Stimulated activated CD8-positive, alpha-beta memory T cell treated with anti-CD3 and anti-CD28 coated beads, Interleukin-7, amount 100 ng/mL, for 24 hours (primary cell): ENCODE measurements at regions not wholly inside any gene's neighbourhood (a gene's known extent, or its start where the extent isn't known, plus 50 kb on each side); places are given as distances from the start of the nearest gene placed in this dataset.

Source experiments
- DNase-seq: peaks from one replicate; pipeline ENCODE4 v3.0.0-alpha.2; 2020; ENCODE audit warnings: low read depth

- DNase-seq = no peak
Measured at GRCh38 chr3:59698091-59698490, 648.3 kb upstream of the CFAP20DC start.

- DNase-seq = no peak
Measured at GRCh38 chr3:59696783-59697182, 647.0 kb upstream of the CFAP20DC start.

GRCh38 chr3:59695860-59696259, 646.0 kb upstream of the CFAP20DC start:
- no peak for DNase-seq

- no peak for DNase-seq
Measured at GRCh38 chr3:59692117-59692516, 642.3 kb upstream of the CFAP20DC start.

GRCh38 chr3:59690886-59691285, 641.1 kb upstream of the CFAP20DC start:
- no peak for DNase-seq

GRCh38 chr3:59688636-59689035, 638.8 kb upstream of the CFAP20DC start:
- DNase-seq = no peak

- DNase-seq = no peak
Measured at GRCh38 chr3:59685432-59685831, 635.6 kb upstream of the CFAP20DC start.

GRCh38 chr3:59684766-59685165, 634.9 kb upstream of the CFAP20DC start:
- DNase-seq = no peak

GRCh38 chr3:59680919-59681318, 631.1 kb upstream of the CFAP20DC start:
- no peak for DNase-seq

- no peak for DNase-seq
Measured at GRCh38 chr3:59677747-59678702, 628.2 kb upstream of the CFAP20DC start.

GRCh38 chr3:59675495-59675894, 625.7 kb upstream of the CFAP20DC start:
- no peak for DNase-seq

GRCh38 chr3:59663076-59663850, 613.4 kb upstream of the CFAP20DC start:
- DNase-seq = no peak

- DNase-seq = no peak
Measured at GRCh38 chr3:59660852-59661625, 611.2 kb upstream of the CFAP20DC start.

GRCh38 chr3:59660376-59660775, 610.6 kb upstream of the CFAP20DC start:
- DNase-seq = no peak

- no peak for DNase-seq
Measured at GRCh38 chr3:59659755-59660154, 609.9 kb upstream of the CFAP20DC start.

- no peak for DNase-seq
Measured at GRCh38 chr3:59658866-59659265, 609.0 kb upstream of the CFAP20DC start.

GRCh38 chr3:59658274-59658673, 608.4 kb upstream of the CFAP20DC start:
- no peak for DNase-seq

- no peak for DNase-seq
Measured at GRCh38 chr3:59655418-59656015, 605.7 kb upstream of the CFAP20DC start.

- DNase-seq = no peak
Measured at GRCh38 chr3:59654480-59655417, 604.9 kb upstream of the CFAP20DC start.

GRCh38 chr3:59654123-59654479, 604.3 kb upstream of the CFAP20DC start:
- no peak for DNase-seq
